ENCODE measurements at regions not wholly inside any gene's neighbourhood (a gene's known extent, or its start where the extent isn't known, plus 50 kb on each side); places are given as distances from the start of the nearest gene placed in this dataset.

DNA sequence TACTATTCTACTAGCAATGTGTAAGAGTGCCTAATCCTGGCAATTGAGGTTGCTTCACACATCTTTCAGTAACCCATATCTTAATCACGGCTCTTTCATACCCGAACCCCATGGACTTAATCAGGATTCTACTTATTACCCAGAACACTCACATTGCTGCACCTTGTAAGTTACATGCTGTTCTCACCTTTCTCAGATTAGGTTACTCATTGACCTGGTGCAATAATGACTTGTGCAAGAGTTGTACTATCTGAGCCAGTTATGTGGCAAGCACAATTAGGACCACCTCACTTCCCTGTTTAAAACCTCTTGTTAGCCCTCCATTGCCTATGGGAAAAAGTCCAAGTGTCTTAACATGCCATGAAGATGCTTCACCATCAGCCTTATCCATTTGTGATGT is 306.7 kb upstream of the E2F7 start:
- Histone ChIP-seq H3K36me3 (replicated peaks in 1 of 2; ENCODE audit: insufficient read depth in 1 of 2, low read depth in 2 of 2) (no peaks in the 10 kb centered on the region), H3K4me1 (no peaks in the 10 kb centered on the region), H3K4me3 (no peak overlapping the region), H3K9me3 (no peaks in the 10 kb centered on the region), H3K27me3 (no peaks in the 10 kb centered on the region), H3K27ac (no peak overlapping the region)
- no peak for TF ChIP-seq POLR2A (IDR thresholded peaks at IDR 0.05)
- TF ChIP-seq, protein P1, sequence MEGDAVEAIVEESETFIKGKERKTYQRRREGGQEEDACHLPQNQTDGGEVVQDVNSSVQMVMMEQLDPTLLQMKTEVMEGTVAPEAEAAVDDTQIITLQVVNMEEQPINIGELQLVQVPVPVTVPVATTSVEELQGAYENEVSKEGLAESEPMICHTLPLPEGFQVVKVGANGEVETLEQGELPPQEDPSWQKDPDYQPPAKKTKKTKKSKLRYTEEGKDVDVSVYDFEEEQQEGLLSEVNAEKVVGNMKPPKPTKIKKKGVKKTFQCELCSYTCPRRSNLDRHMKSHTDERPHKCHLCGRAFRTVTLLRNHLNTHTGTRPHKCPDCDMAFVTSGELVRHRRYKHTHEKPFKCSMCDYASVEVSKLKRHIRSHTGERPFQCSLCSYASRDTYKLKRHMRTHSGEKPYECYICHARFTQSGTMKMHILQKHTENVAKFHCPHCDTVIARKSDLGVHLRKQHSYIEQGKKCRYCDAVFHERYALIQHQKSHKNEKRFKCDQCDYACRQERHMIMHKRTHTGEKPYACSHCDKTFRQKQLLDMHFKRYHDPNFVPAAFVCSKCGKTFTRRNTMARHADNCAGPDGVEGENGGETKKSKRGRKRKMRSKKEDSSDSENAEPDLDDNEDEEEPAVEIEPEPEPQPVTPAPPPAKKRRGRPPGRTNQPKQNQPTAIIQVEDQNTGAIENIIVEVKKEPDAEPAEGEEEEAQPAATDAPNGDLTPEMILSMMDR (IDR thresholded peaks at IDR 0.05), result no peak
- intact Hi-C loops (cut with DNase I), result no loop called here
- 35 to 38% methylated on average over 2 of the region's 2 CpGs for WGBS, 2 donors
- ATAC-seq (no peak), DNase-seq (no peak)

DNA sequence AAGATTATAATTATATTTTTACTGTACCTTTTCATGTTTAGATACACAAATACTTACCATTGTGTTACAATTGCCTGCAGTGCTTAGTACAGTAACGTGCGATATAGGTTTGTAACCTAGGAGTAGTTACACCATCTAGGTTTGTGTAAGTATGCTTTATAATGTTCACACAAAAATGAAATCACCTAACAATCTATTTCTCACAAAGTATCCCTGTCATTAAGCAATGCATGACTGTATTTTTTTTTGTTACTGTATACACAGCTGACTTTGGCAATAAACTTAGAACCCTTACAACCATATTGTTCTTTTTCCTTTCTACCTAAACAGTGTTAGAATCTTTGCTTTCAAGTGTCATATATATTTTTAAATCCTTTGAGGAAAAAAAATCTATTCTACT is 303.0 kb upstream of the E2F7 start:
- intact Hi-C loops (cut with DNase I), result no loop called here
- WGBS, 2 donors, result 92 to 96% methylated on average over 2 of the region's 2 CpGs
- TF ChIP-seq, protein P1 (IDR thresholded peaks at IDR 0.05), result no peak
- TF ChIP-seq POLR2A (IDR thresholded peaks at IDR 0.05), result no peak

DNA sequence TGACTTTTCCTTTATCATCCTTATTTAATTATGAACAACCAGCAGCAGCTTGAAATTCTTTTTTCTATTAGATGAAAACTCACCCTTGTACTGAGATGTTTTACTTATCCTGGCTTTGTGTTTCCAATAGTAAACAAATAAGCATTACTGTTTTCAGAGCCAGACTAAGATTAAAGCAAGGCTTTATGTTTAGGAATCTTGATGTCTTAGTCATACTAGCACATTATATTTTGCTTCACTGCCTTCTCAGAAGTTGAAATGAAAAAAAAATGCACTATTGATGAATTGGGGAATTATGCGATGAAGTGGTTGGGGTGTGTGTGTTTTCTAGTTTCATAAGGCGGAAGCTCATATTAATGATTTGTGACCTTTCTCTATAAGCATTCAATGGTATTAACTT is 301.2 kb upstream of the E2F7 start:
- Histone ChIP-seq H3K27me3 (no peaks in the 10 kb centered on the region), H3K4me3 (no peak overlapping the region), H3K9me3 (no peaks in the 10 kb centered on the region), H3K4me1 (no peaks in the 10 kb centered on the region), H3K27ac (no peak overlapping the region), H3K36me3 (replicated peaks in 1 of 2; ENCODE audit: insufficient read depth in 1 of 2, low read depth in 2 of 2) (no peaks in the 10 kb centered on the region)
- 88 to 93% methylated on average over 2 of the region's 2 CpGs for WGBS, 2 donors
- no peak for TF ChIP-seq POLR2A (IDR thresholded peaks at IDR 0.05)
- TF ChIP-seq, protein P1 (IDR thresholded peaks at IDR 0.05), result no peak
- DNase-seq (no peak), ATAC-seq (no peak)
- intact Hi-C loops (cut with DNase I), result no loop called here

More for the DNA sequence above, 303.0 kb upstream of the E2F7 start:
- ATAC-seq (no peak), DNase-seq (no peak)
- no peak overlapping the region for H3K27ac ChIP-seq
- no peaks in the 10 kb centered on the region for H3K4me1 ChIP-seq
- no peaks in the 10 kb centered on the region for H3K9me3 ChIP-seq
- no peaks in the 10 kb centered on the region for H3K36me3 ChIP-seq (replicated peaks in 1 of 2; ENCODE audit: insufficient read depth in 1 of 2, low read depth in 2 of 2)
- no peak overlapping the region for H3K4me3 ChIP-seq
- no peaks in the 10 kb centered on the region for H3K27me3 ChIP-seq

DNA sequence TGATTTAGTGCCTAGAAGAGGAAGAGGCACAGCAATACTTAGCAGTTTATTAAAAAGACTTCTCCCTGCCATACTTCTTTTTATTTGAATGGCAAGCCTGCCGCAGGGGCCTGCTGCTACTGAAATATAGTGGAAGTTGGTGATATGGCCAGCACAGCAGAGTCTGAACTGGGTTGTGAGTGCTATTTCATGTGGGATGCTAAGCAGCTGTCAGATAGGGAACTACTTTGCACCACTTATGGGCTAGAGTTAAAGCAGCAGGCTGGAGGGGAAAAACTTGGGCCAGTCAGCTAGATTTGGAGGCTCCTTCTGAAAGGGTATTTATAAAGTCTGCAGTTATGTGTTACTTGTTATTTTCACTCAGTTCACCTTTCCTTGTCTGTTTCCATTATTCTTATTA is 299.0 kb upstream of the E2F7 start:
- no peaks in the 10 kb centered on the region for H3K36me3 ChIP-seq (replicated peaks in 1 of 2; ENCODE audit: insufficient read depth in 1 of 2, low read depth in 2 of 2)
- no peaks in the 10 kb centered on the region for H3K27me3 ChIP-seq
- H3K27ac ChIP-seq, result no peak overlapping the region
- no peaks in the 10 kb centered on the region for H3K4me1 ChIP-seq
- H3K4me3 ChIP-seq, result no peak overlapping the region
- intact Hi-C loops (cut with DNase I), result no loop called here
- TF ChIP-seq POLR2A (IDR thresholded peaks at IDR 0.05), result no peak
- TF ChIP-seq, protein P1 (IDR thresholded peaks at IDR 0.05), result no peak
- 80 to 91% methylated on average over 1 of the region's 1 CpG for WGBS, 2 donors
- DNase-seq (no peak), ATAC-seq (no peak)
- H3K9me3 ChIP-seq, result no peaks in the 10 kb centered on the region

DNA sequence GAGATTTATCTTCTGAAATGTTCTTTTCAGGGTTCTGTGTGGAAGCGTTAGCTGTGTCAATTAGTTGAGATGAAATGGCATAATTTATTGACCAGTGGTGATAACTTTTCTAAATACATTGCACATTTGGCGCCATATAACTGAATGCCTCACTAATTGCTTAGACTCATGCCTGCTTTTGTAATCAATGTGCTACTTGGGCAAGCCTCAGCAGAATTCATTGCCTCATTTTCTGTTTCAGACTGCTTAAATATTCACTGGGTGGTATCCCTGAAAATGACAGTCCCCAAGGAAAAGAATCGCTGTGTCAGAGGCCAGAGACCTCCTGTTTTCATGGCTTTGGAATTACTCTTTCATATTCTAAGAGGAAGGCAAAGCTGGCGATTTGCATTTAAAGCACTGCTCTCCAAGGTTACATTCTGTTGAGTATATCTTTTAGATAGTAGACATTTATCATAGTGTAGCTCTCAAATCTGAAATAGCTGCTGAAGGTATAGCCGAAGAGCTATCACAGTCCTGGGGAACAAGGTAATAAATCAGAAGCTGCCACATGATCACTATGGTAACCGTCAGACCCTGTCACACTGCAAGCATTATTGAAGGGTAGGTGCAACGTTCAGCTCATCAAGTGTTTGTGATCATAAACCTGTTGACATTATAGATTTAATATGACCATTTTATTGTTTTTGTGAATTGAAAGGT is 297.3 kb upstream of the E2F7 start:
- H3K4me3 ChIP-seq, result no peak overlapping the region
- TF ChIP-seq, protein P1 (IDR thresholded peaks at IDR 0.05), result no peak
- no peak for TF ChIP-seq POLR2A (IDR thresholded peaks at IDR 0.05)
- DNase-seq (no peak), ATAC-seq (no peak)
- intact Hi-C loops (cut with DNase I), result no loop called here
- WGBS, 2 donors, result 28 to 43% methylated on average over 7 of the region's 7 CpGs
- no peaks in the 10 kb centered on the region for H3K36me3 ChIP-seq (replicated peaks in 1 of 2; ENCODE audit: insufficient read depth in 1 of 2, low read depth in 2 of 2)
- no peaks in the 10 kb centered on the region for H3K9me3 ChIP-seq
- no peaks in the 10 kb centered on the region for H3K27me3 ChIP-seq
- H3K27ac ChIP-seq, result no peak overlapping the region
- H3K4me1 ChIP-seq, result no peaks in the 10 kb centered on the region
